ENCODE measurements at regions not wholly inside any gene's neighbourhood (a gene's known extent, or its start where the extent isn't known, plus 50 kb on each side); places are given as distances from the start of the nearest gene placed in this dataset.
A peak's percentile ranks its signal among the peaks of the same experiment; 100 is the strongest.

DNA sequence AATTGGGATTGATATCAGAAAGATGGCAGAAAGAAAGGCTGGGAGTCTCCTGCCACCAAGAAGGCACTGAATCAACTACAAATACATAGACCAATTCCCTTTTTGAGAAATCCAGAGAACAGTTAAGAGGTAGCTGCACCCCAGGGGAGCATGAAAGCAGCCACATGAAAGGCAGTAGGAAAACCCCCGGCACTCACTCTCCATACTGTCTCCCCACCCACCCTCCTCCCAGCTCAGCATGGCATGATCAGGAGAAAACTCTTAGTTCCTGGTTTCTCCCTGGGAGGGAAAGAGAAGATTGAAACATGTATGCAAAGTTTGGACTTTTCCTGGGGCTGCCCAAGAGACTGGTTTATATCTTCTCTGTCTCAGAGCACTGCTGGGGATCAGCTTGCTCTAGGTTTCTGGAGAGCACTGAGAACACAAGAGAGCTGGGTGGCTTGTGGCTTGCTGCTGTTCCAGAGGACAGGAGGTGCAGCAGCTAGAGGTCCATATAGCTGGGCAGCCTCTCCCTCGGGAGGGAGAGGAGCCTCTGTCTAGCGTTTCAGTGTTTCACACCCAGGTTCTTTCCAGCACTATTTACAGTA is 305.7 kb downstream of the PDGFC start:
- TF ChIP-seq, protein P1, sequence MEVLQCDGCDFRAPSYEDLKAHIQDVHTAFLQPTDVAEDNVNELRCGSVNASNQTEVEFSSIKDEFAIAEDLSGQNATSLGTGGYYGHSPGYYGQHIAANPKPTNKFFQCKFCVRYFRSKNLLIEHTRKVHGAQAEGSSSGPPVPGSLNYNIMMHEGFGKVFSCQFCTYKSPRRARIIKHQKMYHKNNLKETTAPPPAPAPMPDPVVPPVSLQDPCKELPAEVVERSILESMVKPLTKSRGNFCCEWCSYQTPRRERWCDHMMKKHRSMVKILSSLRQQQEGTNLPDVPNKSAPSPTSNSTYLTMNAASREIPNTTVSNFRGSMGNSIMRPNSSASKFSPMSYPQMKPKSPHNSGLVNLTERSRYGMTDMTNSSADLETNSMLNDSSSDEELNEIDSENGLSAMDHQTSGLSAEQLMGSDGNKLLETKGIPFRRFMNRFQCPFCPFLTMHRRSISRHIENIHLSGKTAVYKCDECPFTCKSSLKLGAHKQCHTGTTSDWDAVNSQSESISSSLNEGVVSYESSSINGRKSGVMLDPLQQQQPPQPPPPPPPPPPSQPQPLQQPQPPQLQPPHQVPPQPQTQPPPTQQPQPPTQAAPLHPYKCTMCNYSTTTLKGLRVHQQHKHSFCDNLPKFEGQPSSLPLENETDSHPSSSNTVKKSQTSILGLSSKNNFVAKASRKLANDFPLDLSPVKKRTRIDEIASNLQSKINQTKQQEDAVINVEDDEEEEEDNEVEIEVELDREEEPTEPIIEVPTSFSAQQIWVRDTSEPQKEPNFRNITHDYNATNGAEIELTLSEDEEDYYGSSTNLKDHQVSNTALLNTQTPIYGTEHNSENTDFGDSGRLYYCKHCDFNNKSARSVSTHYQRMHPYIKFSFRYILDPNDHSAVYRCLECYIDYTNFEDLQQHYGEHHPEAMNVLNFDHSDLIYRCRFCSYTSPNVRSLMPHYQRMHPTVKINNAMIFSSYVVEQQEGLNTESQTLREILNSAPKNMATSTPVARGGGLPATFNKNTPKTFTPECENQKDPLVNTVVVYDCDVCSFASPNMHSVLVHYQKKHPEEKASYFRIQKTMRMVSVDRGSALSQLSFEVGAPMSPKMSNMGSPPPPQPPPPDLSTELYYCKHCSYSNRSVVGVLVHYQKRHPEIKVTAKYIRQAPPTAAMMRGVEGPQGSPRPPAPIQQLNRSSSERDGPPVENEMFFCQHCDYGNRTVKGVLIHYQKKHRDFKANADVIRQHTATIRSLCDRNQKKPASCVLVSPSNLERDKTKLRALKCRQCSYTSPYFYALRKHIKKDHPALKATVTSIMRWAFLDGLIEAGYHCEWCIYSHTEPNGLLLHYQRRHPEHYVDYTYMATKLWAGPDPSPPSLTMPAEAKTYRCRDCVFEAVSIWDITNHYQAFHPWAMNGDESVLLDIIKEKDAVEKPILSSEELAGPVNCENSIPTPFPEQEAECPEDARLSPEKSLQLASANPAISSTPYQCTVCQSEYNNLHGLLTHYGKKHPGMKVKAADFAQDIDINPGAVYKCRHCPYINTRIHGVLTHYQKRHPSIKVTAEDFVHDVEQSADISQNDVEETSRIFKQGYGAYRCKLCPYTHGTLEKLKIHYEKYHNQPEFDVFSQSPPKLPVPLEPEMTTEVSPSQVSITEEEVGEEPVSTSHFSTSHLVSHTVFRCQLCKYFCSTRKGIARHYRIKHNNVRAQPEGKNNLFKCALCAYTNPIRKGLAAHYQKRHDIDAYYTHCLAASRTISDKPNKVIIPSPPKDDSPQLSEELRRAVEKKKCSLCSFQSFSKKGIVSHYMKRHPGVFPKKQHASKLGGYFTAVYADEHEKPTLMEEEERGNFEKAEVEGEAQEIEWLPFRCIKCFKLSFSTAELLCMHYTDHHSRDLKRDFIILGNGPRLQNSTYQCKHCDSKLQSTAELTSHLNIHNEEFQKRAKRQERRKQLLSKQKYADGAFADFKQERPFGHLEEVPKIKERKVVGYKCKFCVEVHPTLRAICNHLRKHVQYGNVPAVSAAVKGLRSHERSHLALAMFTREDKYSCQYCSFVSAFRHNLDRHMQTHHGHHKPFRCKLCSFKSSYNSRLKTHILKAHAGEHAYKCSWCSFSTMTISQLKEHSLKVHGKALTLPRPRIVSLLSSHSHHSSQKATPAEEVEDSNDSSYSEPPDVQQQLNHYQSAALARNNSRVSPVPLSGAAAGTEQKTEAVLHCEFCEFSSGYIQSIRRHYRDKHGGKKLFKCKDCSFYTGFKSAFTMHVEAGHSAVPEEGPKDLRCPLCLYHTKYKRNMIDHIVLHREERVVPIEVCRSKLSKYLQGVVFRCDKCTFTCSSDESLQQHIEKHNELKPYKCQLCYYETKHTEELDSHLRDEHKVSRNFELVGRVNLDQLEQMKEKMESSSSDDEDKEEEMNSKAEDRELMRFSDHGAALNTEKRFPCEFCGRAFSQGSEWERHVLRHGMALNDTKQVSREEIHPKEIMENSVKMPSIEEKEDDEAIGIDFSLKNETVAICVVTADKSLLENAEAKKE (CRISPR knock-in tag; IDR thresholded peaks at IDR 0.05): no peak
- TF ChIP-seq, protein P2, sequence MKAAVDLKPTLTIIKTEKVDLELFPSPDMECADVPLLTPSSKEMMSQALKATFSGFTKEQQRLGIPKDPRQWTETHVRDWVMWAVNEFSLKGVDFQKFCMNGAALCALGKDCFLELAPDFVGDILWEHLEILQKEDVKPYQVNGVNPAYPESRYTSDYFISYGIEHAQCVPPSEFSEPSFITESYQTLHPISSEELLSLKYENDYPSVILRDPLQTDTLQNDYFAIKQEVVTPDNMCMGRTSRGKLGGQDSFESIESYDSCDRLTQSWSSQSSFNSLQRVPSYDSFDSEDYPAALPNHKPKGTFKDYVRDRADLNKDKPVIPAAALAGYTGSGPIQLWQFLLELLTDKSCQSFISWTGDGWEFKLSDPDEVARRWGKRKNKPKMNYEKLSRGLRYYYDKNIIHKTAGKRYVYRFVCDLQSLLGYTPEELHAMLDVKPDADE (IDR thresholded peaks at IDR 0.05): no peak
- TF ChIP-seq NANOG (IDR thresholded peaks at IDR 0.05; ENCODE audit: borderline replicate concordance): no peak
- no peak for TF ChIP-seq ZNF331 (CRISPR knock-in tag; IDR thresholded peaks at IDR 0.05; ENCODE audit: low read depth)
- no peak for TF ChIP-seq JUNB (IDR thresholded peaks at IDR 0.05; ENCODE audit: unreplicated experiment)
- TF ChIP-seq EZH2phosphoT487 (IDR thresholded peaks at IDR 0.05; ENCODE audit: unreplicated experiment): no peak
- no peak for TF ChIP-seq CREB1 (CRISPR knock-in tag; IDR thresholded peaks at IDR 0.05; ENCODE audit: low read depth)
- TF ChIP-seq, protein P3, sequence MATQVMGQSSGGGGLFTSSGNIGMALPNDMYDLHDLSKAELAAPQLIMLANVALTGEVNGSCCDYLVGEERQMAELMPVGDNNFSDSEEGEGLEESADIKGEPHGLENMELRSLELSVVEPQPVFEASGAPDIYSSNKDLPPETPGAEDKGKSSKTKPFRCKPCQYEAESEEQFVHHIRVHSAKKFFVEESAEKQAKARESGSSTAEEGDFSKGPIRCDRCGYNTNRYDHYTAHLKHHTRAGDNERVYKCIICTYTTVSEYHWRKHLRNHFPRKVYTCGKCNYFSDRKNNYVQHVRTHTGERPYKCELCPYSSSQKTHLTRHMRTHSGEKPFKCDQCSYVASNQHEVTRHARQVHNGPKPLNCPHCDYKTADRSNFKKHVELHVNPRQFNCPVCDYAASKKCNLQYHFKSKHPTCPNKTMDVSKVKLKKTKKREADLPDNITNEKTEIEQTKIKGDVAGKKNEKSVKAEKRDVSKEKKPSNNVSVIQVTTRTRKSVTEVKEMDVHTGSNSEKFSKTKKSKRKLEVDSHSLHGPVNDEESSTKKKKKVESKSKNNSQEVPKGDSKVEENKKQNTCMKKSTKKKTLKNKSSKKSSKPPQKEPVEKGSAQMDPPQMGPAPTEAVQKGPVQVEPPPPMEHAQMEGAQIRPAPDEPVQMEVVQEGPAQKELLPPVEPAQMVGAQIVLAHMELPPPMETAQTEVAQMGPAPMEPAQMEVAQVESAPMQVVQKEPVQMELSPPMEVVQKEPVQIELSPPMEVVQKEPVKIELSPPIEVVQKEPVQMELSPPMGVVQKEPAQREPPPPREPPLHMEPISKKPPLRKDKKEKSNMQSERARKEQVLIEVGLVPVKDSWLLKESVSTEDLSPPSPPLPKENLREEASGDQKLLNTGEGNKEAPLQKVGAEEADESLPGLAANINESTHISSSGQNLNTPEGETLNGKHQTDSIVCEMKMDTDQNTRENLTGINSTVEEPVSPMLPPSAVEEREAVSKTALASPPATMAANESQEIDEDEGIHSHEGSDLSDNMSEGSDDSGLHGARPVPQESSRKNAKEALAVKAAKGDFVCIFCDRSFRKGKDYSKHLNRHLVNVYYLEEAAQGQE (IDR thresholded peaks at IDR 0.05; ENCODE audit: unreplicated experiment): no peak
- TF ChIP-seq STAT1 (IDR thresholded peaks at IDR 0.05; ENCODE audit: unreplicated experiment): no peak
- no peak for TF ChIP-seq POLR2AphosphoS5 (IDR thresholded peaks at IDR 0.05; ENCODE audit: low read depth)
- TF ChIP-seq, protein P4, sequence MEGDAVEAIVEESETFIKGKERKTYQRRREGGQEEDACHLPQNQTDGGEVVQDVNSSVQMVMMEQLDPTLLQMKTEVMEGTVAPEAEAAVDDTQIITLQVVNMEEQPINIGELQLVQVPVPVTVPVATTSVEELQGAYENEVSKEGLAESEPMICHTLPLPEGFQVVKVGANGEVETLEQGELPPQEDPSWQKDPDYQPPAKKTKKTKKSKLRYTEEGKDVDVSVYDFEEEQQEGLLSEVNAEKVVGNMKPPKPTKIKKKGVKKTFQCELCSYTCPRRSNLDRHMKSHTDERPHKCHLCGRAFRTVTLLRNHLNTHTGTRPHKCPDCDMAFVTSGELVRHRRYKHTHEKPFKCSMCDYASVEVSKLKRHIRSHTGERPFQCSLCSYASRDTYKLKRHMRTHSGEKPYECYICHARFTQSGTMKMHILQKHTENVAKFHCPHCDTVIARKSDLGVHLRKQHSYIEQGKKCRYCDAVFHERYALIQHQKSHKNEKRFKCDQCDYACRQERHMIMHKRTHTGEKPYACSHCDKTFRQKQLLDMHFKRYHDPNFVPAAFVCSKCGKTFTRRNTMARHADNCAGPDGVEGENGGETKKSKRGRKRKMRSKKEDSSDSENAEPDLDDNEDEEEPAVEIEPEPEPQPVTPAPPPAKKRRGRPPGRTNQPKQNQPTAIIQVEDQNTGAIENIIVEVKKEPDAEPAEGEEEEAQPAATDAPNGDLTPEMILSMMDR (conservative IDR thresholded peaks at IDR 0.05; ENCODE audit: low read depth in 2 of 2): no peak
- TF ChIP-seq ZNF114 (CRISPR knock-in tag; IDR thresholded peaks at IDR 0.05): no peak
- no peak for TF ChIP-seq EZH2 (IDR thresholded peaks at IDR 0.05; ENCODE audit: low read depth, unreplicated experiment)
- Histone ChIP-seq H3K36me3 (ENCODE audit: insufficient read depth) (no peaks in the 10 kb centered on the region), H3K4me3 (no peak overlapping the region), H3K27me3 (ENCODE audit: insufficient read depth) (no peaks in the 10 kb centered on the region), H3K9me2 (ENCODE audit: insufficient read depth) (no peaks in the 10 kb centered on the region), H3K4me1 (ENCODE audit: insufficient read depth) (no peaks in the 10 kb centered on the region; the same call in 1 of the 2 replicates), H3F3A (replicated peaks; ENCODE audit: low read depth) (no peaks in the 10 kb centered on the region), H3K27ac (ENCODE audit: low read depth) (no peak overlapping the region), H3K4me2 (no peak overlapping the region), H4K20me1 (replicated peaks; ENCODE audit: insufficient read depth) (no peaks in the 10 kb centered on the region), H2AFZ (0 out of 2 replicates have a peak overlapping the region, but pooled peaks have one; percentile 7), H3K79me2 (replicated peaks; ENCODE audit: insufficient read depth) (no peaks in the 10 kb centered on the region)
- Mint-ChIP-seq H3K4me1 (peaks cover 7% of the 10 kb centered on the region; the same call in 2 of the 3 replicates), H3K9me3 (no peaks in the 10 kb centered on the region), H3K36me3 (ENCODE audit: low read depth) (no peaks in the 10 kb centered on the region), H3K27me3 (ENCODE audit: insufficient read depth, low read depth, poor library complexity) (no peaks in the 10 kb centered on the region), H3K4me3 (no peak overlapping the region), H3K27ac (no peak overlapping the region)
- ATAC-seq: peak; percentile 50; the same call in 2 of the 3 replicates
- DNase-seq (ENCODE audit: low spot score): no peak

Measured in GM23338 (cell line).